ENCODE measurements at regions not wholly inside any gene's neighbourhood (a gene's known extent, or its start where the extent isn't known, plus 50 kb on each side); places are given as distances from the start of the nearest gene placed in this dataset.

DNA sequence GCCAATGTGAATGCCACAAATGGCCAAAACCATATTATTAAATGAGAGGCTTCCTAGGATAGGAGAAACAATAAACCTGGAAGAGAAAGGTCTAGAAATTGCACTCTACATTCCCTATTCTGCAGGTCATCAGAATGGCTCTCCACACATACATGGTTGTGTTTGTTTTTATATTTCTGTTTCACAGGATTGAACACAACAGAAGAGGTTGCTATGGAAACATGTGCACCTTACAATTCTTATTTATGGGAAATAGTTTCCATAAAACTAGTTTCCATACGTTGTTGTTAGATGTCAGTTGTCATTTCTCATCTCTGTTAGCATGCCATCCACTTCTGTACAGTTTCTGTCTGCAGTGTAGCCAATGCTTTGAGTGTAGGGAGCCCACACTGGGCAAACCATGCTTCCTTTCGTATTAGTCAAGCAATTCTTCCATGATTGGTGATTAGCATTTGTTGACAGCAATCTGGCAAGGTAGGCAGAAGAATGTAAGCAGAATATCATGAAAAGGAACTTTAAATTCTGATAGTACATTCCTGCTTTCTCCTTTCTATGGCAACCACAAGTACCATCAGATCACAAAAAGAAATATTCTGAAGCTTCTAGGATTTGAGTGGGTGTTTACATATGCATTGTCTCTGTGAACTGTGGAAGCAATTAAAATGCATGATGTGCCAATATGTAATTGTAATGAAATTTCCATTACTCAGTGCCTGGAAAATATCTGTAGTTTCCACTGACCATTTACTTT, 141.6 kb upstream of the AVPR1A start:
- TF ChIP-seq ZNF274 (IDR thresholded peaks at IDR 0.05; ENCODE audit: low read depth, low read length), result no peak
- H3K4me3 ChIP-seq (ENCODE audit: low read length), result no peak overlapping the region

DNA sequence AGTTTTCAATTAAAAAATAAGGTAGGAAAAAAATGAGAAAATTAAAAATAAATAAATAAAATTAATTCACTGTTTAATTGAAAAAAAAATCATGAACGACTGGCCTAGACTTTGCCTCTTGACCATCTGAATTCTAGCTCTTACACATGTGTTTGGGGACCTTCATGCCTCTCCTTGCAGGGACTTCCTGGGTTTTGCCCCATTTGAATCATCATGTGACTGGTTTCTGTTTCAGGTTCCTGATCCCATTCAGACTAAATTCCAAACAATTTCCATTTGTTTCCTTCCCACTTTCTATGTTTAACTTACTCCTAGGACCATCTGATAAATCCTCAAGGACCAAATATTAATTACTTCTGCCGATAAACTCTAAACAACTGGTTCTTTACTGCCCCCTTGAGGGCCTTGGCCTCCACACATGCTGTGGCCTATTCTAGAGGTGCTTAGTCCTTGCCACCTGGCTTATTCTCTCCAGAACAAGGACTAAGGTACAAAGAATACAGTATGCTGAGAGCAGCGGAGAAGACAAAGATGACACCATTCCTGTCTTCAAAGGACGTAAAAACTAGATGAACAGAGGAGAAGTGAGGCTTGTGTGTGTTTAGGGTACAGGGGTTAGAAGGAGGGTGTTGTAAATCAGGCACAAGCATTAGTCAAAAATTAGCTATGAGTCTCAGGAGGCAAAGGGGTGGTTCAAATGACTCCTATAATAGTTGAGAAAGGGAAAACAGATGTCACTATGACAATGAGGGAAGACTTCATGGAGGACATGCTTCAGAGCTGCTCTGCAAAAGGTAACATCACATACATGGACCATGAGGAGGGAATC, 125.8 kb upstream of the AVPR1A start:
- no peak for TF ChIP-seq ZNF274 (IDR thresholded peaks at IDR 0.05; ENCODE audit: low read depth, low read length)
- no peak overlapping the region for H3K4me3 ChIP-seq (ENCODE audit: low read length)

DNA sequence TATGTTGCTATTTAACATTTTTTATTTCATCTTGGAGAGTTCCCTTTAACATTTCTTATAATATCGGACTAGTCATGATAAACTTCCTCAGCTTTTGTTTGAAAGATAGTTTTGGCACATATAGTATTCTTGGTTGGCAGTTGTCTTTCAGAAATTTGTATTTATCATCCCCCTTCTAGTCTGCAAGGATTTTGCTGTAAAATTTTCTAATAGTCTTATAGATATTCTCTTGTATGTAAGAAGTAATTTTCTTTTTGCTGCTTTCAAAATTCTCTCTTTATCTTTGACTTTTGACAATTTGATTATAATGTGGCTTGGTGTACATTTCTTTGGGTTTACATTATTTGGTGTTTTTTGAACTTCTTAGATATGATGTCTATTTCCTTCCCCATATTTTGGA, 116.0 kb upstream of the AVPR1A start:
- TF ChIP-seq ZNF274 (IDR thresholded peaks at IDR 0.05; ENCODE audit: low read depth, low read length), result no peak

DNA sequence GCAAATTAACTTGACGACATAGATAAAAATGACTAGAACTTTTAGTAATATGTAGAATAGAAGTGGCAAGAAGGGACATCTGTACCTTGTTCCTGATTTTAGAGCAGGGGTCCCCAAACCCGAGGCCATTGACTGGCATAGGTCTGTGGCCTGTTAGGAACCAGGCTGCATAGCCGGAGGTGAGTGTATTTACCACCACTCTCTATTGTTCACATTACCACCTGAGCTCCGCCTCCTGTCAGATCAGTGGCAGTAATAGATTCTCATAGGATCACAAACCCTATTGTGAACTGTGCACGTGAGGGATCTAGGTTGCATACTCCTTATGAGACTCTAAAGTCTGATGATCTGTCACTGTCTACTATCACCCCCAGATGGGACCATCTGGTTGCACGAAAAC, 113.6 kb upstream of the AVPR1A start:
- TF ChIP-seq ZNF274 (IDR thresholded peaks at IDR 0.05; ENCODE audit: low read depth, low read length), result no peak
- no peak overlapping the region for H3K4me3 ChIP-seq (ENCODE audit: low read length)

More for the DNA sequence above, 116.0 kb upstream of the AVPR1A start:
- no peak overlapping the region for H3K4me3 ChIP-seq (ENCODE audit: low read length)

DNA sequence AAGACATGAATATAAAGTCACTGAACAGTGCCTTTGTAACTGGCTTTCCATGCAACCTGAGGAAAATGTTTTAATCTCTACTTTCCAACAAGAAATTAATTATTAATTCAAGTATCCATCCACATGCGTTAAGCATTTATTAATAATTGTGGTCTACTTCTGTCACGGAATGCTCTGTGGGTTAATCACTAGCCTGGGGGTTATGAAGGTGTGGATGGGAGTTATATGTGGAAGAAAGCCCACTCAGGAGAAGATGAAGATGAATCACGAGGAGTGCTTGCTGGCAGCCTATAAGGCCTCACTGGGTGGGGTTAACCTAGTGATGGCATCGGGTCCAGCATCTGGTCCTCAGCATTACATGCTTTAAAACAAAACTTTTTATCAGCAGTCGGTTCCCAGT, 99.5 kb upstream of the AVPR1A start:
- TF ChIP-seq ZNF274 (IDR thresholded peaks at IDR 0.05; ENCODE audit: low read depth, low read length), result no peak
- H3K4me3 ChIP-seq (ENCODE audit: low read length), result no peak overlapping the region

DNA sequence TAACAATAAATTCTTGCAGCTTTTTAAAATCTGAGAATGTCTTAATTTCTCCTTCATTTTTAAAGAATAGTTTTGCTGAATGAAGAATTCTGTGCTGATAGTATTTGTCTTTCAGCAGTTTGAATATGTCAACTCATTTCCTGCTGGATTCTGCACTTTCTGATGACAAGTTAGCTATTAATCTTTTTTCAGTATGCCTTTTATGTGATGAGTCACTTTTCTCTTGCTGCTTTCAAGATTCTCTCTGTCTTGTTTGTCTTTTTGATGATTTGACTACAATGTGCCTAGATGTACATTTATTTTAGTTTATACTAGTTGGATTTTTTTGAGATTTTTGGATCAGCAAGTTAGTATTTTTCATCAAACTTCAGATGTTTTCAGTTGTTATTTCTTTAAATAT, 87.9 kb upstream of the AVPR1A start:
- H3K4me3 ChIP-seq (ENCODE audit: low read length), result no peak overlapping the region
- no peak for TF ChIP-seq ZNF274 (IDR thresholded peaks at IDR 0.05; ENCODE audit: low read depth, low read length)

DNA sequence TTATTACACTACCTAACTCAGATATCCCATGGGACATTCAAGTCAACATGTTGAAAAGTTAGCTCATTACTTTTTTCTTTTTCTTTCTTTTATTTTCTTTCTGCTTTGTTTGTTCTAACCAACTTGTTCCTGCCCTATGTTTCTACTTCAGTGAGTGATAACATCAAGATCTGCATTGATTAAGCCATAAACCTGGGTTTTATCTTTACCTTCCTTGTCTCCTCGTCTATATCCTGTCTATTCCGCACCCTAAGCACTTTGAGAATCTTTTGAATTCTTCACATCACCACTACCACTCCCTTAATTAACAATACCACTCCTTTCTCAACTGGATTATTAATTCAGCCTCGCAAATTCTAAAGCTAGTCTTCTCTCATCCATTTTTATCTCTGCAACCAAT, 81.9 kb upstream of the AVPR1A start:
- no peak for TF ChIP-seq ZNF274 (IDR thresholded peaks at IDR 0.05; ENCODE audit: low read depth, low read length)
- H3K4me3 ChIP-seq (ENCODE audit: low read length), result no peak overlapping the region

DNA sequence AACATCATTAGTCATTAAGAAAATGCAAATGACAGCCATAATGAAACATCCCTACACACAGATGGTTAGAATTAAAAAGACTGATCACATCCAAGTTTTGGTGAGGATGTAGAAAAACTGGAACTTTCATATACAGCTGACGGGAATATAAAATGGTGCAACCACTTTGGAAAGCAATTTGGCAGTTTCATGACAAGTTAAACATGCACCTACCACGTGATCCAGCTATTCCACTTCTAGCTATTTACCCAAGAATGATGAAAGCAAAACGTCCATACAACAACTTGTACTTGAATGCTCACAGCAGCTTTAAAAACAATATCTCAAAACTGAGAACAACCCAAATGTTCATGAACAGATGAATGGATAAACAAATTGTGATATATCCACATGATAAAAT, 77.9 kb upstream of the AVPR1A start:
- no peak for TF ChIP-seq ZNF274 (IDR thresholded peaks at IDR 0.05; ENCODE audit: low read depth, low read length)
- H3K4me3 ChIP-seq (ENCODE audit: low read length), result no peak overlapping the region

DNA sequence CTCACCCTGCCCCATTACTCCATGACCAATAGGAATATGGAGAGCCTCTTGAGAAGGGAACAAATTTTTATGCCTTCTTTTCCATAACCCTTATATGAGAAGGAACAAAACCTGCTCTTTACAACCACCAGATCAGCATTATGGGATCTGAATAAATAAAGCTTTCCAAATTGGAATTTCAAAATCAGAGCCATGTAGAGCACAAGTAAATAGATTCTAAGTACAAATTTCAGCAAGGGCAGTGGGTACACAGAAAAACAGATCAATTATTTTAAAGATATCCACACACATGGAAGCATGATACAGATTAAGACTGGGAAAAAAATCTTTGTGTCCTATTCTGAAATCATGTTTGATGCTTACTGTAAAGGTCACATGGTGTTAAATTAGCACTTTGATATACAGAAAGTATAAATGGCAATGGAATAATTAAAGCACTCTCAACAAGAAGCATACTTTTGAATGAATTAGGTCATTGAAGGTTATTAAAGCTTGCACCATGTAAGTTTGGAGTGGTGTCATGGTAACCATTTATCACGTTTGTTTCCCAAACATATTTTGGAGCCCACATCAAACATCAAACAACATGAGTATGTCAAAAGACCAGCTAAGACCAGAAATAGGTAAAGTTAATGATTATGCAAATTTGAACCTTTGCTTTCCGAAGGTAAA, 75.9 kb upstream of the AVPR1A start:
- no peak overlapping the region for H3K4me3 ChIP-seq (ENCODE audit: low read length)
- TF ChIP-seq ZNF274 (IDR thresholded peaks at IDR 0.05; ENCODE audit: low read depth, low read length), result no peak

DNA sequence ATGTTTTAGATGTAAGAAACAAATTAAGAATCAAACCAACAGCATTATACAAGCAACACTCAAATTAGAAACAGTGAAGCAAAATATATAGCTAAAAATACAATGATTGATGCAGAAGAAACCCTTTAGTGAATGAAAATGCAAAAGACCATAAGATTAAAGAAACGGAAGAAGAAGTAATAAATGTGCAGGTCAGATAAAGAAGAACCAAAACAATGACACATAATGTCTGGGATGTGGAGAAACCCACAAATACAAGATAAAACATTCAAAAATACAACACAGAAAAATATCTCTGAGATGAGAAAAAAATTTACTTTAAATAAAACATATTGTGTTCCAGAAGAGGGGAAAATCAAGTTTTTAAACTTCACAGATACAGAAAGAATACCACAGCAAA, 73.4 kb upstream of the AVPR1A start:
- no peak overlapping the region for H3K4me3 ChIP-seq (ENCODE audit: low read length)
- no peak for TF ChIP-seq ZNF274 (IDR thresholded peaks at IDR 0.05; ENCODE audit: low read depth, low read length)

DNA sequence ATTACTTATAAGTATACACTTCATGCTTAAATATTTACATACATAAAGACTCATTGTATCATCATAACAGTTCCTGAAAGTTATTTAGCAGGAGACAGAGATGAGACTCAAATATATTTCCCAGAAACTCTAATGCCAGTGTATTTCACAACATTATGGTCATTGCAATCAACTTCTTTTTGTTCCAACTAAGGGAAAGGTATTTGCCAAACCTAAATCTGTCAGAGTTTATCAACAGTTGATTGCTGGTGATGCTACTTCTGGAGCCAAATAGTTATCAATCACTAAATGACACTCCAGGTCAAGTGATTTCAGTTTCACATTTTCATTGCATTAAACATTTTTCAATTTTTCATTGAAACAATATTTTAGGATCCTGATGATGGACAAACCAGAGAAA, 72.1 kb upstream of the AVPR1A start:
- no peak for TF ChIP-seq ZNF274 (IDR thresholded peaks at IDR 0.05; ENCODE audit: low read depth, low read length)
- no peak overlapping the region for H3K4me3 ChIP-seq (ENCODE audit: low read length)

DNA sequence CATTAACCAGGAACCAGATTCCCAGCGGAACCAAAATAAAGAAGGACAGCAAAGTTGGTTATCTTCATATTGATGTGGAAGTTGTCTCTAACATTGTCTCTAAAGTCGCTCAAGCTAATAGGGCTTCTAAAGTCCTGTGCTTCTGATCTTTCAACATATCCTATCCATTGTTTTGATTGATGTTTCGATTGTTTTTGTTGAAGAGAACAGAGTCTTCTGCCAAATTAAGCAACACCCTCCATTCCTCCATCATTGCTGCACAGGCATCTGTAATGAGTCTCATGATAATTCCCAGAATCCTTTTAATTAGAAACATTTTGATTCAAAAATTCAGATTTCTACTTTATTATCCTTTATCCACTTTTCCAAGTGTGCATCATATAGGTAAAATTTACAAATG, 71.6 kb upstream of the AVPR1A start:
- no peak for TF ChIP-seq ZNF274 (IDR thresholded peaks at IDR 0.05; ENCODE audit: low read depth, low read length)
- no peak overlapping the region for H3K4me3 ChIP-seq (ENCODE audit: low read length)

DNA sequence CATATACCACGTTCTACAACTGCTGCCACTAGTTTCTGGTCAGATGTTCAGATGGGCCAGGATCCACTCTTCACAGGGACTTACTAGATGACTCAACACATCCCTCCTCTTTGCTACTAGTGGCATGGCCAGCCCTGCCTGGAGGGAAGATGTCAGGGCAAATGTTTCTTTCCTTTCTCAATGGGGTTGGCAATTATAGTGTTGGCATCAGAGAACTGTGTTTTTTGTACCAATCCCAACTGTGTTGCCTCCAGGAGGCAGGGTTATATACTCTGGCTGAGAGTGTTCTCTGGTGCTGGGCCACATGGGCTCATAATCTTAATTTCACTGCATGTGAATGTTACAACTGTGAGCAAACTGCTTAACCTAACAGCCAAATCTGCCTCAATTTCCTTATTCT, 69.9 kb upstream of the AVPR1A start:
- TF ChIP-seq ZNF274 (IDR thresholded peaks at IDR 0.05; ENCODE audit: low read depth, low read length), result no peak

DNA sequence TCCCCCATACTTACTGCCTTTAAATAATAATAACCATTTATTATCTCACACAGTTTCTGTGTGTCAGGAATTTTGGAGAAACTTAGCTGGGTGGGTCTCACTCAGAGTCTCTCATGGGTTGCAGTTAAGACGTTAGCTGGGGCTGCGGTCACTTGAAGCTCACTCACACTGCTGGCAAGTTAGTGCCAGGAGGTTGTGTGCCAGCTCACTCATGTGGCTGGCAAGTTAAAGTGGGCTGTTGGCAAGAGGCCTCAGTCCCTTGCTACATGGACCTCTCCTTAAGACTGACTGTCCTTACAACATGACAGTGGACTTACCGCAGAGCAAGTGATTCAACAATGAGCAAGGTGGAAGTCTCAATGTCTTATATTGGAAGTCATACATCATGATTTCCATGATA, 61.3 kb upstream of the AVPR1A start:
- no peak overlapping the region for H3K4me3 ChIP-seq (ENCODE audit: low read length)
- TF ChIP-seq ZNF274 (IDR thresholded peaks at IDR 0.05; ENCODE audit: low read depth, low read length), result no peak

More for the DNA sequence above, 69.9 kb upstream of the AVPR1A start:
- H3K4me3 ChIP-seq (ENCODE audit: low read length), result no peak overlapping the region

DNA sequence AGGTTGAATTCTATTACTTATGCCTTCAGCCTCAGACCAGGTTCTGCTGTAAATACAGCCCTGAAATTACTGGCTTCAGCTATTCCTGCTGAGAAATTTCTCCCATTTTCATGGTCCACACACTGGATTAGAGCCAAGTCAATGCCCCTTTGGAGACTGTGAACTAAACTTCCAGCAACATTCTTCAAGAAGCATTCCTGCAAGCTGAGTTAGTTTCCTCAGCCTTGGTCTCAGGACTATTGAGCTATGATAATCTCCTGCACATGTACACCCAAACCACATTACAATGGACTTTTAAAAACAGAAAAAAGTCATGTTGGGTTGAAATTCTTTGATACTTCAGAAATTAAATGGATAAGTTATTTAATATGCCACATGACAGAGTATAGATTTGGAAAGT, 58.0 kb upstream of the AVPR1A start:
- no peak for TF ChIP-seq ZNF274 (IDR thresholded peaks at IDR 0.05; ENCODE audit: low read depth, low read length)
- H3K4me3 ChIP-seq (ENCODE audit: low read length), result no peak overlapping the region

All from GM08714 (cell line).